ENCODE measurements at regions not wholly inside any gene's neighbourhood (a gene's known extent, or its start where the extent isn't known, plus 50 kb on each side); places are given as distances from the start of the nearest gene placed in this dataset.
"Not testable (repeated sequence)": the region's sequence is repeated elsewhere in the genome, so short reads cannot be mapped to it uniquely, and the experiment has no call there.

GRCh38 chr1:121443001-121443540 is 258.3 kb downstream of the SRGAP2C start:
- no peak for DNase-seq (ENCODE audit: low spot score)

GRCh38 chr1:121444096-121444495 is 259.3 kb downstream of the SRGAP2C start:
- DNase-seq (ENCODE audit: low spot score), result peak; percentile 36

- no peak for DNase-seq (ENCODE audit: low spot score)
Measured at GRCh38 chr1:121445679-121446078, 260.9 kb downstream of the SRGAP2C start.

GRCh38 chr1:121447280-121447923 is 262.6 kb downstream of the SRGAP2C start:
- DNase-seq (ENCODE audit: low spot score), result not testable (repeated sequence)

GRCh38 chr1:121448064-121448463 is 263.3 kb downstream of the SRGAP2C start:
- DNase-seq (ENCODE audit: low spot score), result not testable (repeated sequence)

- no peak for DNase-seq (ENCODE audit: low spot score)
Measured at GRCh38 chr1:121448851-121449250, 264.1 kb downstream of the SRGAP2C start.

- no peak for DNase-seq (ENCODE audit: low spot score)
Measured at GRCh38 chr1:121452484-121452883, 267.7 kb downstream of the SRGAP2C start.

GRCh38 chr1:121458291-121459048 is 273.7 kb downstream of the SRGAP2C start:
- no peak for DNase-seq (ENCODE audit: low spot score)

GRCh38 chr1:121459235-121459634 is 274.5 kb downstream of the SRGAP2C start:
- no peak for DNase-seq (ENCODE audit: low spot score)

- not testable (repeated sequence) for DNase-seq (ENCODE audit: low spot score)
Measured at GRCh38 chr1:121469395-121469794, 284.6 kb downstream of the SRGAP2C start.

- not testable (repeated sequence) for DNase-seq (ENCODE audit: low spot score)
Measured at GRCh38 chr1:121470401-121470800, 285.6 kb downstream of the SRGAP2C start.

- DNase-seq (ENCODE audit: low spot score), result no peak
Measured at GRCh38 chr1:121471523-121471922, 286.7 kb downstream of the SRGAP2C start.

- DNase-seq (ENCODE audit: low spot score), result no peak
Measured at GRCh38 chr1:121472017-121472416, 287.2 kb downstream of the SRGAP2C start.

- DNase-seq (ENCODE audit: low spot score), result no peak
Measured at GRCh38 chr1:121483234-121483633, 298.5 kb downstream of the SRGAP2C start.

GRCh38 chr1:121483961-121484424 is 299.2 kb downstream of the SRGAP2C start:
- DNase-seq (ENCODE audit: low spot score), result peak; percentile 68

GRCh38 chr1:121494796-121495195 is 310.0 kb downstream of the SRGAP2C start:
- not testable (repeated sequence) for DNase-seq (ENCODE audit: low spot score)

GRCh38 chr1:121511455-121511854 is 326.7 kb downstream of the SRGAP2C start:
- DNase-seq (ENCODE audit: low spot score), result peak; percentile 3

GRCh38 chr1:121511876-121512275 is 327.1 kb downstream of the SRGAP2C start:
- not testable (repeated sequence) for DNase-seq (ENCODE audit: low spot score)

- DNase-seq (ENCODE audit: low spot score), result no peak
Measured at GRCh38 chr1:121515235-121515634, 330.5 kb downstream of the SRGAP2C start.

- DNase-seq (ENCODE audit: low spot score), result no peak
Measured at GRCh38 chr1:121516234-121516967, 331.6 kb downstream of the SRGAP2C start.

GRCh38 chr1:121517586-121518230 is 332.9 kb downstream of the SRGAP2C start:
- DNase-seq (ENCODE audit: low spot score), result no peak

- DNase-seq (ENCODE audit: low spot score), result no peak
Measured at GRCh38 chr1:121518726-121519041, 333.9 kb downstream of the SRGAP2C start.
